ENCODE measurements at regions not wholly inside any gene's neighbourhood (a gene's known extent, or its start where the extent isn't known, plus 50 kb on each side); places are given as distances from the start of the nearest gene placed in this dataset.
"Not testable (repeated sequence)": the region's sequence is repeated elsewhere in the genome, so short reads cannot be mapped to it uniquely, and the experiment has no call there.

DNA sequence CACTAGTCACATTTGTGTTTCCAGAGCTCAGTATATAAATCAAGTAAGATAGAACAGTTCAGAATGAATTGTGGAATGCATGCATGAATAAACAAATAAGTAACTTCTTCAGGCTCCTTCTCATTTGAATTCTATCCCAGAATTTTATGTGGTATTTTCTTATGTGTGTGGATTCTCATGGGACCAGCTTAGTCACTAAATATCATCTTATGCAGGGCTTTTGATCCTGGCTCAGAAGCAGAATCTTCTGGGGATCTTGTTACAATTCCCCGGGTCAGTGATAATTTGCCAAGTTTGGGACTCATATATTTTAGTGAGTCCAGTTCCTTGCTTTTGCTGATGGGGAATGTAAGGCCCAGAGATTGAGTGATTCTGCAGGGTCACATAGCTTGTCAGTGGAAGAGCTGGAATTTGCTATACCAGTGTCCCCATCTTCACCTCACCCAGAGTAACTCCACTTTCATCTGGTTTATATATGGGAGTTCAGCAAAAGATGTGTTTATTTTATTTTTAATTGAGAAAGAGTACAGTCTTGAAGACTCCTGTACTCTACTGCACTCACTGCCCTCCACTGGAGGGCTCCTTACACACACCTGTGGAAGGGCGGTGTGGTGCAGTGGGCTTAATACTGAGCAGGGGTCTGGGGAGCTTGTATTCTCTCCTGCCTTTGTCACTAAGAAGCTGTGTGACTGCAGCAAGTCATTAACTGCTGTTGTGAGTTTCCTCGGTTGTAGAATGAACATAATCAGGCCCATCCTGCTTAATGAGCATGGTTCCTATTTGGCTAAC is 198.2 kb upstream of the CXorf66 start:
- DNase-seq: no peak

DNA sequence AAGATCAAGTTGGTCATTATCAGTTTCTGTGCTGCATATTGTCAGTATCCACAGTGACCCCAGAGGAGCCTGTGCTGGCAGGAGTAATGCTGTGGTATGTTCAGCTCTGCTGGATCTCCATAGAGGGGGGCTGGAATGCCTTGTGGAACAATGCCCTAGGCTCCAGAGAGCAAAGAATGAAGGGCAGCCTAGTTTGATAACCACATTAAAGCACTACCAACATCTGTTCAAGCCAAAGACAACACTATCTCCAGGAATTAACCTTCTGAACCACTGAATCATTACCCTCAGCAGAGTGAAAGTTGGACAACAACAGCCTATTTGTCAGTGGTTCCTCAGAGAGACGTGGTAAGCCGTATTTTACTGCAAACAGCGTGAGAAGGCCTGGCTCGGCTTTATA is 192.3 kb upstream of the CXorf66 start:
- DNase-seq: no peak

DNA sequence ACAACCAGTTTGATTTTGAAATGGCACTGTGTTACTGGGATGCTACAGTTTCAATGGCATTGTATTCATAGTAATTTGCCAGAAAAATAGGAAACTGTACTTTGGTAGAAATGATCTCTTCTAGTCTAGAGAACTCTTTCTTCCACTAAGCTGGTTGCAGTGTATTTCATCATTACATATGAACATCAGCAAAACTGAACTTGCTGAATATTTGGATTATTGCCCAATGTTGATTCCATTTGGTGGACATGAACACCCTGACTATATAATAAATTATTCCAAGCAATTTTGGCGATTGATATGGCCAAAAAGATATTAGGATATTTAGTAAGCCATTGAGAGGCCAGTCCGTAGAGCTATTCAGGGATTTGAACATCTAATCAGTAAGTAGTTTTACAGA is 191.8 kb upstream of the CXorf66 start:
- DNase-seq: no peak

DNA sequence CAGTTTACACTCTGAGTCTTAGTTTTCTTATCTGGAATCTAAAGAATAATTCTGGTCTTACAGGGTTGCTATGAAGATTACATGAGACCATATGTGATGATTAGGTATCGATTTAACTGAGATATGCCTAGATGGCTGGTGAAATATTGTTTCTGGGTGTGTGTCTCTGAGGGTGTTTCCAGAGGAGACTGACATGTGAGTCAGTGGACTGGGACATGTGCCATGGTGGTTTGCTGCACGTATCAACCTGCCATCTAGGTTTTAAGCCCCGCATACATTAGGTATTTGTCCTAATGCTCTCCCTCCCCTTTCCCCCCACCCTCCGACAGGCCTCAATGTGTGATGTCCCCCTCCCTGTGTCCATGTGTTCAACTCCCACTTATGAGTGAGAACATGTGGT is 186.0 kb upstream of the CXorf66 start:
- DNase-seq: no peak

DNA sequence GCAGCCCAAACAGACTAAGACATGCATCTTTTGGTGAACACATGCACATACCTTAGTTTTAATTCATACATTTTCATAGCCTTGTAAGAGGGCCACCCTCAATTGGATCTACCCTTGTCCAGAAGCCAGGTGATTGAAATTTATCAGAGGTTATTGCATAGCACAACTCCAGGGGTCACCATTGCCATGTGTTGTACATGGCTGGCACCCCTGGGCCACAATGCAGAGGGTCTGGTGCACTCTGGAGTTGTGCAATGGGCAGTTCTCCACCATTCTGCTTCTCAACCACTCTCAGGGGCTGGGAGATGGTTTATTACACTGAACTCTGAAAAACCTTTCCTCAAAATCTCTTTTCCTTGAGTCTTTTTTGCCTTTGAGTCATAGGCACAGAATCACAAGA is 184.4 kb upstream of the CXorf66 start:
- no peak for DNase-seq

DNA sequence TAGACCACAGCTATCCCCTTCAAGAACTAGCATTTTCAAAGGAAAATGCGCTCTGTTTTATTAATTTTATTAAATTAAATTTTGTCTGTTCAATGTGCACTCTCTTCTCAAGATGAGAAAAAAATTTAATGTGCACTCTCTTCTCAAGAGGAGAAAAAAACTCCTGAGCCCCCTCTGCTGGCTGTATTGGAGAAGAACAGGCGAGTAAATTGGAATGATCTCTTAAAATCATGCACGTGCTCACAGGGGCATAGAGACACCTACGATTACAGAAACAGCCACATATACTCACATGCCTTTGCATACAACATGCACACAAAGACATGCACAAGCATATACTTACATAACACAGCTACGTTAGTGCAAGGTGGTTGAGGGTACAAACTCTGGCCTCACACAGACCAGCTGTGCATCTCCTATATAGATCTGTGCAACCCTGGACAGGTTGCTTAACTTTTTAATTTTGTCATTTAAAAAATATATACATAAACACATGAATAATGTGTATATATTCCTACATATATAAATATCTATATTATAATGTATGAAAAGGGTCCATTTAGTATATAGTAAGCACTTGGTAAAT is 176.2 kb upstream of the CXorf66 start:
- DNase-seq: peak; percentile 4

DNA sequence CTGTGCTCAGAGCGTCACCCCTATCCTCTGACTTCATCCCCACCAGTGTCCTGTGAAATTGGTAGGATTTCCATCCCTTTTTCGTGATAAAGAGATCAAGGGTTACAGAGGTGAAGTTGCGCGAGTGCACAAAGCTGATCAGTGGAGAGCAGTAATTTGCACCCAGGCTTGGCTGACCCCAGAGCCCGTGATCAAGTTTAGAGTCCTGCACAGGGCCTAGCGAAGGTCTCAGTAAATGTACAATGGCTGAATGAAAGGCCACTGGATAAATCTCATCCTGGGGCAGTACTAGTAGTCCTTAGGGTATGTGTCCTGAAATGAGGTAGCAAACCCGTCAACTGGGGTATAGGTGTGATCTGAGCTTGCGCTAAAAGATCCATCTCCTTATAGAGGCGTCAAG is 173.2 kb upstream of the CXorf66 start:
- not testable (repeated sequence) for DNase-seq

DNA sequence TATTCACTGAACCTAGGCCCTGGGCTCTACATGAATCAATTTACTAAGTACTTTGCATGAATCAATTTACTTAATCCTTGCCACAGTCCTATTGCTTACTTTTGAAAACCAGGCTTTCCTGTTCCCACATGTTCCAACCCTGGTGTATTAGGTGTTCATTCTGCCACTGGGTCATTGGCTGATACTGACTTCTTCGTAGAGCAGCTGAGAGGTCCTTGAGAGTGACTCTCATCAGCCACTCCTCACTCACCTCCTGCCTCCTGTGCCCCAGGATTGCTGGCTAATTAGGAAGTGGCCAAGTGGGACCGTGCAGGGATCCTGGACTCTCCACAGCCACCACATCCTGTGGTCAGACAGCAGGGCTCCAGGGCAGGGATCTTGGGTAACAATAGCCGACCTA is 172.7 kb upstream of the CXorf66 start:
- DNase-seq: not testable (repeated sequence)

DNA sequence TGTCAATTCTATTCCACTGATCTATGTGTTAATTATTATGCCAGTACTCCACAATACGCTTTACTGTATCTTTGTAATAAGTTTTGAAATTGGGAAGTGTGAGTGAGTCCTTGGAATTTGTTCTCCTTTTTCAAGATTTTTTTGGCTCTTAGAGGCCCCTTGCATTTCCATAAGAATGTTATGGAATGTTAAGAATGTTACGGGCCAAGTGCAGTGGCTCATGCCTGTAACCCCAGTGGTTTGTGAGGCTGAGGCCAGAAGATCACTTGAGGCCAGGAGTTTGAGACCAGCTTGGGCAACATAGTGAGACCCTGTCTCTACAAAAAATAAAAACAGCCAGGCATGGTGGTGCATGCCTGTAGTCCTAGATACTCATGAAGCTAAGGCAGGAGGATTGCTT is 167.6 kb upstream of the CXorf66 start:
- no peak for DNase-seq

DNA sequence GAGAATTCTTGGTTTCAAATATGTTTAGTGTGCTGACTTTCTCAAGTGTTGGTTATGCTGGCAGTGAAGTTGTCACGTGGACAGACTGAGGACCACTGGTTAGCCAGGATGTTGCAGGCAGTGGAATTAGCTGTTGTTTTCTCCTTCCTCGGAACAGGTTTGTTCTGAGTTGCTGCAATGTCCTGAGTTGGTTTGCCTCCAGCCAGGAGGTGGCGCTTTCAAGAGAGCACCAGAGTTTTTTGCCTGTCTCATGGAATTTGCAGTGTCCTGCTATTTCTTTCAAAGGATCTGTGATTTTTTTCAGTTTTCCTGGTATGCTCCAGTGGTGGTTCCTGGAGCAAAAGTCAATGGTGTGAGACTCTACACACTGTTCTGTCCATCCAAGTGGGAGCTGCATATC is 158.1 kb upstream of the CXorf66 start:
- DNase-seq: no peak

DNA sequence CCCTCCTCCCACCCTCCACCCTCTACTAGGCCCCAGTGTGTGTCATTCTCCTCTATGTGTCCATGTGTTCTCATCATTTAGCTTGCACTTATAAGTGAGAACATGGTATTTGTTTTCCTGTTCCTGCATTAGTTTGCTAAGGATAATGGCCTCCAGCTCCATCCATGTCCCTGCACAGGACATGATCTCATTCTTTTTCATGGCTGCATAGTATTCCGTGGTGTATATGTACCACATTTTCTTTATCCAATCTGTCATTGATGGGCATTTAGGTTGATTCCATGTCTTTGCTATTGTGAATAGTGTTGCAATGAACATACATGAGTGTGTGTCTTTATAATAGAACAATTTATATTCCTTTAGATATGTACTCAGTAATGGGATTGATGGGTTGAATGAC is 148.7 kb upstream of the CXorf66 start:
- not testable (repeated sequence) for DNase-seq

DNA sequence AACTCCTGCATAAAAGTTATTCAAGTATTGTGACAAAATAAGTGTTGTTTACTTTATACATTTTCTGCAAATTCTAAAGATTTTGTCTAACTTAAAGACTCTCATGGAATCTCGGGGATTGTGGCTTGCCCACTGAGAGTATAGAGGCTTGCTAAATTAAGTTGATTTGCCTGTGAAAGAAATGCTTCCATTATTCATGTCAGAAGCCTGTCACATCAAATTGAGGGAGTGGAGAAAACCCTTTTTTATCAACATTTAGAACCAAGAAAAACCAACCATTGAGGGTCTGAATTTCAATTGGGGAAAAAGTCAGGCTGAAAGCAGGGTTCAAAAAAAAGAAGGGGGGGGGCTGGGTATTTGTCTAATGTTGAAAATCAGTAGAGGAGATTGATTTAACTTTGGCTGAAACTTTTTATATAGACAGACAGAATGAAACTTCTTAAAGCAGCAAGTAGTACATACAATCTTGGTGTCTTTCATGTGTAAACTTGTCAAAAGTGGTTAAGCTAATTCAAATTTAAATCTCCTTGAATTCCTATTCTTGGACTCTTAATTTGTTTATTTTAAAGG is 144.8 kb upstream of the CXorf66 start:
- DNase-seq: no peak

DNA sequence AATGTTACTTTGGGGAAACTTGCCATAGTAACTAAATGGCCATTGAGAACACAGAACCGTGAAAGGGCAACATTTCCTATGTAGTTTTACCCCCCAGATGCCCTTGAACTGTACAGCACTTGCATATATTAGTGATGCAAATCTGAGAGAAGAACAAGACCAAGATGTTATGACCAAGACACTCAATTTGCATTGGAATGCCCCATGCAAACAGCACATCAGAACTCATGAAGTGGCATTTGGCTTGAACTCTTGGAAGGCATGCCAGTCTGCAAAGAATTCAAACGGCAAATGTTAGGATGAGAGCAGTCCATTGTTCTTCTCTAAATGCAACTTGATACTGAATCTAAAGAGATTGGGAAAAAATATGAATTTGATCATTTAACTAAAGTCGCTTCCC is 139.4 kb upstream of the CXorf66 start:
- no peak for DNase-seq

DNA sequence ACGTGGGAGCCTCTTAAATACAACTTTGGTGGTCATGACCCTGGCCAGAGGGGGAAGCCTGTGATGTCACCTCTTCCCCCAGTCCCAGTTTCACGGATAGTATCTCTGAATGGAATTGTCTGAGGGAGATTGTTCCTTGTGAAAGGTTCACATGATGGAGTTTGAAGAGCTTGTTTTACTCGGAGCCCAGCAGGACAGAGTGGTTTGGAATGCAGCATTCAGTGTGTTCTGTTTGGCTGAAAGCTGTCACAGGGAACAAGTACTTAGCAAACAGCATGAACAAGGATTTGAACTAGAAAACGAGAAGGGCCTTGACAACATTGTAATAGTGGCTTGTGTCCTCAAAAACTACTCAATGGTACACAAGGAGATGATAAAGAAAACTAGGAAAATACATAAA is 133.9 kb upstream of the CXorf66 start:
- no peak for DNase-seq

DNA sequence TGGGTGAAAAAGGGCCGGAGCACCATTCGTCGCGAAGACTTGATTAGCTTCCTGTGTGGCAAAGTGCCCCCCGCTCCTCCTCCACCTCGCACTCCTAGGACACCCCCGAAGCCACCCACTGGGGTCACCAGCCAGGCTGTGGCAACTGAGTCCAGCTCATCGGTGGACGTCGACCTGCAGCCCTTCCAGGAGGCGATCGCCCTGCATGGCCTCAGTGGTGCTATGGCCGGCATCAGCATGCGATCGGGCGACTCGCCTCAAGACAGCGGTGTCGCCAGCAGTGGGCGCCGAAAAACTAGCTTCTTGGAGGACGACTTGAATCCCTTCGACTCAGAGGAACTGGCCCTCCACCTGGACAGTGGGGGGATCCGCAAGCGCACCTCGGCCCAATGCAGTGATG is 126.8 kb upstream of the CXorf66 start:
- DNase-seq: no peak

DNA sequence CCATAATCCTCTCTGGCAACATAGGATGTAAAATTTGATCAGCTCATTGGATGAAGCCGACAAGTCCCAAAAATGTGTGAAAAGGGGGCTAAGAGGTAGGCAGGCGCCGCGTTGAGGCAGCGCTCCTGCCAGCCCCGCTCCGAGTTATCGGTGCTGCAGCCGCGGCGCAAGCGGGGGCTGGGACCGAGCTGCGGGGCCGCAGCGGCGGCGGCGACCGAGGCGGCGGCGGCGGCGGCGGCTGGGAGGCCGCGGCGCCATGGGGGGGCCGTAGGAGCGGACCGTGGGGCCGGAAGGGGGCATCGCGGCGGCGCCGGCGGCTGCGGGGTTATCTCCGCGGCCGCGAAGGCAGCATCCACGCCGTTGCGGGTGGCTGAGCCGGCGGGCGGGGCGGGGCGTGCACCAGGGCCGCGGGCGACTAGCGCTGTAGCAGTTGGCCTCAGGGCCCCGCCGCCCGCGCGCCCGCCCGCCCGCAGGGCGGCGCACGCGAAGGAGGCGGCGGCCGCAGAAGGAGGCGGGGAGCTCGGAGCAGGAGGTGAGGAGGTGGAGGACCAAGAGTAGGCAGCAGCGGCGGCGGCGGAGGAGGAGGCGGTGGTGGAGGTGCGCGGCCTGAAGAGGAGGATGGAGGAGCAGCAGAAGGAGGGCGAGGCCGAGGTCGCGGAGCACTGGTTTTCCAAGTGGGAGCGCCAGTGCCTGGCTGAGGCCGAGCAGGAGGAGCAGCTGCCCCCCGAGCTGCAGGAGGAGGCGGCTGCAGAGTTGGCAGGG is 126.0 kb upstream of the CXorf66 start:
- DNase-seq: peak; percentile 12

DNA sequence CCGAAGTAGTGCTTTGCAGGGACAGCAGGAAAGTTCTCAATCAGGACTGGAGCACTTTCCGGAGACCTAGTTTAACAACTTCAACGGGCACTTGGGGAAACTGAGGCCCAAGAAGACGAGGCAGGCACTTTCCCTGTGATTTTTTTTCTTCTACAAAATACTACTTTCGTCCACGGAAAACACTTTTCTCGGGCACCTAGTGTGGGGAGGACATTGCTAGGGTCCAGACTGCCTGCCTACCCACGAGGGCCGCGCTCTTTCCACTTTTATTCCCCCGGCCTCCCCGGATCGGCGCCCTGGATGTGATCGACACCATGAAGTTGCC is 125.4 kb upstream of the CXorf66 start:
- no peak for DNase-seq

DNA sequence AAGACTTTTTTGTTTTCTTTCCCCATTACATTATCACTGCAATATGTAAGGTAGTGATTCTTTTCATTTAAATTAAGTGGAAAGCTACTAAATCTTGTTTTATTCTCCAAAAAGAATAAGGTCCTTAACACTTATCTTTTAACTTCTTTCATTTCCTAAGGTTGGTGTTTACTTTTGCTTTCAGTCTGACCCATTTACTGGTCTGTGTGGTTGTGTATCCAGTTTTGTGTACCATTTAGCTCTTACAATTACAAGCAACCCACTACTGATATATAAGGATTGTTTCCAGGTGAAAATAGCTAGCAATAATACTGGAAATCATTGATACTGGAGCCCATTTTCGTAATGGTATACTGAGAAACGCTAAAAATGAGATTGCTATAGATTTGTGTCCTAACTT is 123.1 kb upstream of the CXorf66 start:
- DNase-seq: no peak

DNA sequence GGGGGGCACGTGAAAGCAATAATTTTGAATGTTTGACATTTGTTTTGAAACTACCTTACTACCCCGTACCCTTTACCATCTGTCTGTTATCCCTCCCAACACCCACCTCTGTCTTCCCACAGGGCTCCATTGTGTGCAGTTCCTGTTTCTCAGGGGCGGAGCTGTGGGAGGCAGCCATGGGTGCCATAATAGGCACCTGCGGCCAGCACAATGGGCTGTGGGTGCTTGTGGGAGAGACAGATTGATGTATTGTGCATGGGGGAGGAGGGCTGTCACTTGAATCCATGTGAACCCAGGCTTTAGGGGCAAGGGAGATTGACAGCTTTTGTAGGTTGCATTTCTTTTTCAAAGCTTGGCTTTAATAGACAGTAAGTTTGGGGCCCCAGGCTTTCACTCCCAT is 122.6 kb upstream of the CXorf66 start:
- DNase-seq: peak; percentile 6

DNA sequence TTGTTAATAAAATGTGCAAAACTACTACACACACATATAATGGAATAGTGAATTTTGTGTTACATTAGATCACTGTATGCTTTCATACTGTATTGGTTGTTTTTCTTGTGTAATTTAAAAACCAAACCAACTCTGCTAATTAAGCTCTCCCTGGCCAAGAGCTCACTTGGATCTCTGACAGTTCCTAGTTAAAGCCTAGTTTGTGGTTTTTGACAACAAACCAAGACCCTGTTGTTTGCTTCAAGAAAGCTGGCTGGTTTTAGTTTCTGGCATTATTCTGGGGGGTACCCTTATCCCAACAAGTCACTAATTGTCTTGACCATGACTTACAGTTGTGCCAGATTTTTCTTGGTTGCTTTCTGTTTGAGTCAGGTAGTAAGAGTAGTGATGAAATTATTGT is 121.4 kb upstream of the CXorf66 start:
- DNase-seq: no peak

DNA sequence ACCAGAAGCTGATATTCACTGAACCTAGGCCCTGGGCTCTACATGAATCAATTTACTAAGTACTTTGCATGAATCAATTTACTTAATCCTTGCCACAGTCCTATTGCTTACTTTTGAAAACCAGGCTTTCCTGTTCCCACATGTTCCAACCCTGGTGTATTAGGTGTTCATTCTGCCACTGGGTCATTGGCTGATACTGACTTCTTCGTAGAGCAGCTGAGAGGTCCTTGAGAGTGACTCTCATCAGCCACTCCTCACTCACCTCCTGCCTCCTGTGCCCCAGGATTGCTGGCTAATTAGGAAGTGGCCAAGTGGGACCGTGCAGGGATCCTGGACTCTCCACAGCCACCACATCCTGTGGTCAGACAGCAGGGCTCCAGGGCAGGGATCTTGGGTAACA is 109.5 kb upstream of the CXorf66 start:
- not testable (repeated sequence) for DNase-seq

DNA sequence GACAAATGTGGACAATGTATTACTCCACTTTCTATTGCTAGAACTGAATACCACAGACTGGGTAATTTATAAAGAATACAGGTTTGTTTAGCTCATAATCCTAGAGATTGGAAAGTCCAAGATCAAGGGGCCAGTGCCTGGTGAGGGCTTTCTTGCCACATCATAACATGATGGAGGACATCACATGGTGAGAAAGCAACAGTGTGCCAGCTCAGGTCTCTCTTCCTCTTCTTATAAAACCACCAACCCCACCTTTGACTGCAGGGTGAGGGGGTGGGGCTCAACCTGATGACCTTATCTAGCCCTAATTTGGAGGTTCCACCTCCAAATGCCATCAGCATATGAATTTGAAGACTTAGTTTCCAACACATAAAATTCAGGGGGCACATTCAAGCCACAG is 105.7 kb upstream of the CXorf66 start:
- DNase-seq: no peak

DNA sequence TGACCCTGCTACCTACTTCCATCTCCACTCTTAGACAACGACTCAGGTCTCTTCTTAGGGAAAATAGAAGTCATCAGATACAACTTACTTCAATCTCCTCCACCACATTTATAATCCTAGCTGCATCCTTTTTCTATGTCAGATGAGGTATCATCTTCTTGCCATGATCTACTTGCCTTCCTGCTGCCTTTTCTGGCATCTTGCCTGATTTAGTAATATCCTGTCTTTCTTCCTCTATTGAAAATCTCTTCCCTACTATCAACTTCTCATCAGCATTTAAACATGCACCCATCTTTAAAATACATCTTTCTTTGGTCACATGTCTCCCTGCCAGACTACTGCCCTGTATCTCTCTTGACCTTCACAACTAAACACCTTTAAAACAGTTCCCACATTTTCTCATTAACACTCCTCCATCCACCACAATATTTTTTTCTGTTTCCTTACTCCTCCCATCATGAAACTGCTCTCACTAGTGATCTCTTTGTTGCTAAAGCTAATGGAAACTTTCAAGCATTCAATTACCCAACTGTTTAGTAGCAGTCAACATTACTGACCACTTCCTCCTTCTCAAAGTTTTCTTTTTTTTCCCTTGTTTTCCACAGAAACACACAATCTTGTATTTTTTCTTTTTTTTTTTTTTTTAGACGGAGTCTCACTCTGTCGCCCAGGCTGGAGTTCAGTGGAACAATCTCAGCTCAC is 100.8 kb upstream of the CXorf66 start:
- DNase-seq: no peak
